B cell (primary cell): ENCODE measurements at regions not wholly inside any gene's neighbourhood (a gene's known extent, or its start where the extent isn't known, plus 50 kb on each side); places are given as distances from the start of the nearest gene placed in this dataset.

Experiments used
- EZH2 ChIP-seq: IDR thresholded peaks from 2 replicates; pipeline ENCODE4 v1.6.1; 2012; ENCODE audit warnings: borderline replicate concordance, low read depth, mild to moderate bottlenecking, moderate library complexity, low read length; ENCODE audit not compliant: insufficient read depth, poor library complexity, severe bottlenecking
- TF ChIP-seq, protein P1 (sequence below): fragments of 200-600 bp; IDR thresholded peaks from one replicate; pipeline ENCODE4 v1.8.0; 2022; ENCODE audit warnings: antibody characterized with exemption, mild to moderate bottlenecking

DNA sequence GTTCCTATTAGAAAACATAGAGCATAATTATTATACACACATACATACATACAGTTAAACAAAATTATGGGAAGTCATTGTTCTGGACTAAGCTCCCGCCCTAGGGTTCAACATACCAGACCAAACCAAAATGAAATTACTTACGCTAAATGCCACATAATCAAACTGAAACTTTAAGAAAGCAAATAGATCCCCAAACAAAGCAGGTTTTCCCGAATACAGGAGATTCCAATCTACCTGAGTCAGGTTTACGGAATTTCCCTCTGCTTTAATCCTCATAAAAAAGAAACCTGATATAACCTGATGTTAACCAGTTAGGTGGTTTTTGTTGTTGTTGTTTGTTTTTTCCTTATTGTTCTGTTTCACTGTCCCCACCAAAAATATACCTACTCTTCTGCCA is 1886.9 kb downstream of the NCAM2 start:
- TF ChIP-seq, protein P1, sequence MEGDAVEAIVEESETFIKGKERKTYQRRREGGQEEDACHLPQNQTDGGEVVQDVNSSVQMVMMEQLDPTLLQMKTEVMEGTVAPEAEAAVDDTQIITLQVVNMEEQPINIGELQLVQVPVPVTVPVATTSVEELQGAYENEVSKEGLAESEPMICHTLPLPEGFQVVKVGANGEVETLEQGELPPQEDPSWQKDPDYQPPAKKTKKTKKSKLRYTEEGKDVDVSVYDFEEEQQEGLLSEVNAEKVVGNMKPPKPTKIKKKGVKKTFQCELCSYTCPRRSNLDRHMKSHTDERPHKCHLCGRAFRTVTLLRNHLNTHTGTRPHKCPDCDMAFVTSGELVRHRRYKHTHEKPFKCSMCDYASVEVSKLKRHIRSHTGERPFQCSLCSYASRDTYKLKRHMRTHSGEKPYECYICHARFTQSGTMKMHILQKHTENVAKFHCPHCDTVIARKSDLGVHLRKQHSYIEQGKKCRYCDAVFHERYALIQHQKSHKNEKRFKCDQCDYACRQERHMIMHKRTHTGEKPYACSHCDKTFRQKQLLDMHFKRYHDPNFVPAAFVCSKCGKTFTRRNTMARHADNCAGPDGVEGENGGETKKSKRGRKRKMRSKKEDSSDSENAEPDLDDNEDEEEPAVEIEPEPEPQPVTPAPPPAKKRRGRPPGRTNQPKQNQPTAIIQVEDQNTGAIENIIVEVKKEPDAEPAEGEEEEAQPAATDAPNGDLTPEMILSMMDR: no peak
- TF ChIP-seq EZH2: no peak
